GM19351 (cell line): ENCODE measurements at regions not wholly inside any gene's neighbourhood (a gene's known extent, or its start where the extent isn't known, plus 50 kb on each side); places are given as distances from the start of the nearest gene placed in this dataset.

Experiments
- ATAC-seq: cut with Tn5 transposase; IDR thresholded peaks from one replicate; pipeline ENCODE4 v1.9.1; 2021; ENCODE audit warnings: mild to moderate bottlenecking, moderate library complexity; ENCODE audit not compliant: unreplicated experiment

- peak; percentile 90 for ATAC-seq
Measured at GRCh38 chr13:34842466-34842865, 99.6 kb upstream of the NBEA start.

- no peak for ATAC-seq
Measured at GRCh38 chr13:34847766-34848165, 94.3 kb upstream of the NBEA start.

- no peak for ATAC-seq
Measured at GRCh38 chr13:34849406-34849805, 92.7 kb upstream of the NBEA start.

- ATAC-seq = no peak
Measured at GRCh38 chr13:34853161-34853560, 88.9 kb upstream of the NBEA start.

- no peak for ATAC-seq
Measured at GRCh38 chr13:34857558-34858325, 84.3 kb upstream of the NBEA start.

GRCh38 chr13:34862311-34862710 is 79.8 kb upstream of the NBEA start:
- no peak for ATAC-seq

GRCh38 chr13:34862716-34863115 is 79.4 kb upstream of the NBEA start:
- ATAC-seq = no peak

GRCh38 chr13:34863360-34864135 is 78.5 kb upstream of the NBEA start:
- no peak for ATAC-seq

GRCh38 chr13:34864671-34865070 is 77.4 kb upstream of the NBEA start:
- ATAC-seq = no peak

- no peak for ATAC-seq
Measured at GRCh38 chr13:34867590-34867989, 74.5 kb upstream of the NBEA start.

- ATAC-seq = no peak
Measured at GRCh38 chr13:34868733-34869132, 73.3 kb upstream of the NBEA start.

GRCh38 chr13:34869696-34870095 is 72.4 kb upstream of the NBEA start:
- ATAC-seq = no peak

- no peak for ATAC-seq
Measured at GRCh38 chr13:34878329-34878728, 63.7 kb upstream of the NBEA start.

- no peak for ATAC-seq
Measured at GRCh38 chr13:34879851-34880250, 62.2 kb upstream of the NBEA start.

GRCh38 chr13:34881494-34881893 is 60.6 kb upstream of the NBEA start:
- ATAC-seq = no peak

GRCh38 chr13:34883396-34883795 is 58.7 kb upstream of the NBEA start:
- no peak for ATAC-seq

GRCh38 chr13:34884366-34884765 is 57.7 kb upstream of the NBEA start:
- no peak for ATAC-seq

GRCh38 chr13:34886121-34886875 is 55.8 kb upstream of the NBEA start:
- no peak for ATAC-seq

- ATAC-seq = no peak
Measured at GRCh38 chr13:34886987-34887386, 55.1 kb upstream of the NBEA start.
